Stimulated activated CD4-positive, alpha-beta T cell treated with anti-CD3 and anti-CD28 coated beads, TNF-alpha, amount 100 ng/mL, for 4 hours (primary cell): ENCODE measurements at regions not wholly inside any gene's neighbourhood (a gene's known extent, or its start where the extent isn't known, plus 50 kb on each side); places are given as distances from the start of the nearest gene placed in this dataset.

ENCODE experiments used
- DNase-seq, 3 experiments: peaks; one replicate each; pipeline ENCODE4 v3.0.0-alpha.2; 2020; ENCODE audit warnings: low read depth in 3 of 3

- DNase-seq: no peak
Measured at GRCh38 chr20:48015943-48016723, 230.9 kb upstream of the SULF2 start.

- no peak for DNase-seq
Measured at GRCh38 chr20:48015141-48015910, 230.0 kb upstream of the SULF2 start.

GRCh38 chr20:48012401-48012974 lies 227.2 kb upstream of the SULF2 start:
- no peak for DNase-seq

- no peak for DNase-seq
Measured at GRCh38 chr20:48011025-48011424, 225.7 kb upstream of the SULF2 start.

- no peak for DNase-seq
Measured at GRCh38 chr20:48010623-48011022, 225.3 kb upstream of the SULF2 start.

- no peak for DNase-seq
Measured at GRCh38 chr20:48008850-48009515, 223.7 kb upstream of the SULF2 start.

- no peak for DNase-seq
Measured at GRCh38 chr20:48007351-48007750, 222.1 kb upstream of the SULF2 start.

GRCh38 chr20:48006036-48006833 lies 221.0 kb upstream of the SULF2 start:
- DNase-seq: no peak

GRCh38 chr20:48003021-48003420 lies 217.7 kb upstream of the SULF2 start:
- DNase-seq: no peak

GRCh38 chr20:48002517-48002970 lies 217.3 kb upstream of the SULF2 start:
- no peak for DNase-seq

GRCh38 chr20:47999166-47999565 lies 213.9 kb upstream of the SULF2 start:
- no peak for DNase-seq

GRCh38 chr20:47998736-47999135 lies 213.5 kb upstream of the SULF2 start:
- no peak for DNase-seq

- DNase-seq: no peak
Measured at GRCh38 chr20:47995661-47996060, 210.4 kb upstream of the SULF2 start.

- DNase-seq: no peak
Measured at GRCh38 chr20:47993817-47994216, 208.5 kb upstream of the SULF2 start.

- DNase-seq: no peak
Measured at GRCh38 chr20:47993035-47993755, 207.9 kb upstream of the SULF2 start.

- no peak for DNase-seq
Measured at GRCh38 chr20:47991875-47992488, 206.7 kb upstream of the SULF2 start.

GRCh38 chr20:47990507-47991150 lies 205.3 kb upstream of the SULF2 start:
- DNase-seq: no peak

- DNase-seq: no peak
Measured at GRCh38 chr20:47989957-47990356, 204.7 kb upstream of the SULF2 start.

GRCh38 chr20:47988676-47989075 lies 203.4 kb upstream of the SULF2 start:
- DNase-seq: no peak
